HUDEP-2 (cell line): ENCODE measurements at regions not wholly inside any gene's neighbourhood (a gene's known extent, or its start where the extent isn't known, plus 50 kb on each side); places are given as distances from the start of the nearest gene placed in this dataset.
A peak's percentile ranks its signal among the peaks of the same experiment; 100 is the strongest.

ENCODE experiments used
- DNase-seq, 76 experiments: peaks; one replicate each; lab custom pipeline; 2025; ENCODE audit not compliant: unreplicated experiment in 76 of 76; lab: John Stamatoyannopoulos, UW

DNA sequence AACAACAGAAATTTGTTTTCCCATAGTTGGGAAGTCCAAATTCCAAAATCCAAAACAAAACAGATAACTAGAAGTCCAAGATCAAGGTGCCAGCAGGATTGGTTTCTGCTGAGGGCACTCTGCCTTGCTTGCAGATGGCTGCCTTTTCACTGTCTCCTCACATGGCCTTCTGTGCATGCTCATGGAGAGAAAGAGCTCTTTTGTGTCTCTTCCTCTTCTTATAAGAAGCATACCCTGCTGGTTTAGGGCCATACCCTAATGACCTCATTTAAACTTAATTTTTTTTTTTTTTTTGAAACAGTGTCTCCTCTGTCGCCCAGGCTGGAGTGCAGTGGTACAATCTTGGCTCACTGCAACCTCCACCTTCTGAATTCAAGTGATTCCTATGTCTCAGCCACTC lies 1974.1 kb upstream of the PCDH20 start:
- DNase-seq, result no peak

DNA sequence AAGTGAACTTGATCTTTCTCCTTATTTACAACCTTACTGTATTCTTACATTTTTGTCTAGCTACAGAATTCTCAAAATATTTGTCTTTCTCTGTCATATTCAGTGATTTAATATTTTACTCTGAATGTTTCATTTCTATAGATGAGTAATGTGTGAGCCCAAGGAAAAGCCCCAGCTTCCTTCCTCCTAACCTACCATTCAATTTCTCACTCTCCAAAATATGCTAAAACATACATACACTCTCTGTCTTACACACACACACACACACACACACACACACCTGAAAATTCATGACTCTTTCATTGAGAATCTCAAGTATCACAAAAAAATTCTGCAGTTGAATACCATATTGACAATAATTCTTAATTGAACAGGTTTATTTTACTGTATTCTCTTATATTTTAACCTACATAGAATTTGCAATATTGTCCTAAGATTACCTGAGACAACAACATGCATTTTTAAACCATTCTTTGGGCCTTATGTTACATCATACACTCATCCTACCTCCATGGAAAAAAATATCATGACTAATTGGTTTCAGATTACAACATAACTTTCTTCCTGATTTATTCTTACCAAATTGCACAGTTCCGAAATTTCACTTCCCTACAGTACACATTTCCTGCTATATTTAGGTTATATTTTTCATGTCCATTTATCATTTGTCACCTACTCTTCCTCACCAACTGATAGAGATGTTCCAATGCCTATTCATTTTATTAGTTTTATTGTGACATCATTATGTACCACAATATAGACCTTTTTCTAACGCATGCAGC lies 1965.6 kb upstream of the PCDH20 start:
- no peak for DNase-seq

DNA sequence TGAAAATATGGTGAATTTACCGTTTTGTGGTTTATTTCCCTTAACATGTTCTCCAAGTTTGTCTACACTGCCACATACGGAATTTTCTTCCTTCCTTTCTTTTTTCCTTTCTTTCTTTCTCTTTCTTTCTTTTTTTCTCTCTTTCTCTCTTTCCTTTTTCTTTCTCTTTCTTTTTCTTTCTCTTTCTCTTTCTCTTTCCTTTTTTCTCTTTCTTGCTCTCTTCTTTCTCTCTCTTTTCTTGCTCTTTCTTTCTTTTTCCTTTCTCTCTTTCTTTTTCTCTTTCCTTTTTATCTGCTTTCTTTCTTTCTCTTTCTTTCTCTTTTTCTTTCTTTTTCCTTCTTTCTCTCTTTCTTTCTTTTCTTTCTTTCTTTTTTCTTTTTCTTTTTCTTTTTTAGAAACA lies 1962.3 kb upstream of the PCDH20 start:
- DNase-seq, result no peak

DNA sequence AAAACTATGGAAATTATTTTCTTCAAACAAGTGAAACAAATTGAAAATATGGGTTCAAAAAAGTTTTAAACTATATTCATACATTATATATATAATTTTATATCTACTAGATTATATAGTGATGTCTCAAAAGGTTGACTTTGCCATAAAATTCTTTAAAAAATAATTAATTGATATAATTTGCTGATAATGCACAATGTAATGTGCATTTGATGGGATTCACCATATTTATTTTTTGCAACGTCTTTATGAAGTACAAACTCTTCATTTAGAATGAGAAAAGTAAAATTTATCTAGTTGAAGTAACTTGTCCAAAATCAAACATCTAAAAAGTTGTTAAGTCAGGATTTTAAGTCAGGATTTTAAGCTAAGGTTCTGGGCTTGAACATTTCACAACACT lies 1954.5 kb upstream of the PCDH20 start:
- DNase-seq, result no peak

DNA sequence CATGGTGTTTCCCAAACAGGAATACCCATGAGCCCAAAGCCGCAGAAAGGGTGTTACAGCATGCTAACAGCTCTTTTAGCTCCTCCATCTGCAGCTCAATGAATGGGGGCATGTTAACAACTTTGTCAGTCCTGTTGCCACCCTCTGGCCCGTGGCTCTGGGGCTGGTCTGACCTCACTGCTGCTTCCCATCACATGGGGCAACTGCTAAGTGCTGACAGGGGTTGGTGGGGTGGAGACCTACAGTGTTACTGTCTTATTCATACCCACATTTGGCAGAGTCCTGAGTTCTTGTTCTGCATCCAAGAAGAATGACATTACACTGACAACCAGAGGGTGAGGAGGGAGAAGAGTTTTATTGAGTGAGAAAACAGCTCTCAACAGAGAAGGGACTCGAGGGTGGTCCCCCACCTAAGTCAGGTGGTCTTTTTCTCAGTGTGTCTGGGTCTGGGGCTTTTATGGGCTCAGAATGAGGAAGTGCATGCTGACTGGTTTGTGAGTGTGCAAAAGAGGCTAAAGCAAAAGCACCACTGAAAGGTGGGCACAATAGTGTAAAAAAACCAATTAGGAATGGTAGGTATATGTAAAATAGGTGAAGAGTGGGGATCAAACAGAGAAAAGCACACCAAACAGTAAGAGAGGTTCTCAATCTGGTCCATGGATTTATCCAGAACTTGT lies 1952.0 kb upstream of the PCDH20 start:
- peak in 1 of 76 experiments; percentile 3 for DNase-seq

DNA sequence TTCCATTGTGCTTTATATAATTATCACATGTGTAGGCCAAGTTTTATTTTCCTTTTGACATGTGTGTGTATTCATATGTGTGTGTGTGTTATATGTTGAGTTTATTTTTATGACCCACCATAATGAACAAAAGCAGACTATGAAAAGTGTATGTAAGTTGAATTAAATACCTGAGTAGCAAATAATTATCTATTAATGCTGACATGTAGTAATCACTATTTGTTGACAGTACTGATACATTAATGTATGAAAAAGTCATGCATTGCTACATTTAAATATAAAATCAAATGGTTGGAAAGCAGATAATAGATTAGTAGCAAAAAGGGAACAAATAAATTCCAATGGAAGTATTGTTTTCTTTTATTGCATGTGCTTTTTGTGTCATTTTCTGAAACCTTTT lies 1948.5 kb upstream of the PCDH20 start:
- no peak for DNase-seq

DNA sequence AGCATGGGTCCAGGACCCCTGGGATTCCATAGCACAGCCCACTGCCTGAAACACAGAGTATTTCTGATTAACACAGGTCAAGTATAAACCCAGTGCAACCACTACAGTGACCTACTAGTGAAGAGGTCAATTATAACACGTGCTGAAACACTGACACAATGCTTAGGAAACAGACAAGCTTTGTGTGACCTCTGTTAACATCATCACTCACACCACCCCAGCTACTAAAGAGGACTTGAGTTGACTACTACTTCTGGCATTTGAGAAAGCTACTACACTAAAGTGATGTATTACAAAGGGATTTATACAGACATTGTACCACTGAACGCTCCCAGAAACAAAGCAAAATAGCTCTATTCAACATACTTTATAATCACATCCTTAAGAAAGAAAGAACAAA lies 1935.9 kb upstream of the PCDH20 start:
- DNase-seq, result no peak

DNA sequence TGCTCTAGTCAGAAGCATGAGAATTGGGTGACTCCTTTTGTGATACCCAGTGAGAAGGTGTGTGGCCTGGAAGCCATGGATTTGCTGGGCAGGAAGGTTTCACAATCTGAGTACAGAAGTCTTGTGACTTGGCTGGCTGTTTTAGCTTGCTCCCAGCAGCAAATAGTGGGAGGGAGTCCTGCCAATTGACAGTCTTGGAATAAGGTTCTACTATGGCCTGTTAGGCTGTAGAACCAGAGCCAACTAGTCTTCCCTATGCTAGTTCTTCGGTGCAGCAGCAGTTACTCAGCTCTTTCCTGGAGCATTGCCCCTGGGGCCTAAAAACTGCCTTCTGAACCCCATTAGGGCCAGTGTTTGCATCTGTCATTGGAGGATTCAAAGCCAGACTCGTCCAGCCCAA lies 1935.4 kb upstream of the PCDH20 start:
- no peak for DNase-seq

DNA sequence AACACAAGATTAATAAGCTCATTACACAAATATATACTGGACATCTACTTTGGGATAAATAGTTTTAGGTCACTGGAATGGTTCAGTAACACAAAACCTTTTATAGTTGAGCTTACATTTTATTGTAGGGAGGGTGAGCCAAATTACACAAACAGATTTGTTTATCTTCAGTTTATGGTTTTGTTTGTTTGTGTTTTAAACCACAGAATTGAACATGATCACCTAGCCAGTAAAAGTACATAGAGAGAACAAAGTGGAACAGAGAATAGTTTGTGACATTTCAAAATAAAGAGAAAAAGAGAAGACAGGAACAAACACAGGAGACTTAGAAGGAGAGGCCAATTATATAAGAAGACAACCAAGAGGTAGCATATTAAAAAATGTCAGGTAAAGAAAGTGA lies 1930.2 kb upstream of the PCDH20 start:
- no peak for DNase-seq

DNA sequence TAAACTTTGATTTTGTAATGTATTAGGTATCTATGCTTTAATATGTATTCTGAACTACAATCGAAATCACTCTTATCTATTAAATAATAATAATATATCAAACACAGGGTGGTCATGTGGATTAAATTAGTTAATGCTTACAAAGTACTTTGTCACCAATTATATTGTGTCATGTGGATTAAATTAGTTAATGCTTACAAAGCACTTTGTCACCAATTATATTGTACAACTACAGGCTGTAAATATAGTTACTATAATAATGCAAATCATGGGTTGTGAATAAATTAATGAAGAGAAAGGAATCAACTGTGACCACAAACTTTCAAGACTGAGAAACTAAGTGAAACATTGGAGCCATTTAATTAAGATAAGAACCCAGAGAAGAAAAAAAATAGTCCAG lies 1929.1 kb upstream of the PCDH20 start:
- DNase-seq, result no peak

DNA sequence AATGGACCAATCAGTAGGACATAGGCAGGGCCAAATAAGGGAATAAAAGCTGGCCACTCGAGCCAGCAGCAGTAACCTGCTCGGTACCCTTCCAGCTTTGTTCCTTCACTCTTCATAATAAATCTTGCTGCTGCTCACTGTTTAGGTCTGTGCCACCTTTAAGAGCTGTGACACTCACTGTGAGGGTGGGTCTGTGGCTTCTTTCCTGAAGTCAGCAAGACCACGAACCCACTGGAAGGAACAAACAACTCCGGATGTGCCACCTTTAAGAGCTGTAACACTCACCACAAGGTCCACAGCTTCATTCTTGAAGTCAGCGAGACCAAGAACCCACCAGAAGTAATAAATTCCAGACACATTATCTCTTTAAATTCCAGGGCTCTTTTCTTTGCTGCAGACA lies 1922.3 kb upstream of the PCDH20 start:
- no peak for DNase-seq

DNA sequence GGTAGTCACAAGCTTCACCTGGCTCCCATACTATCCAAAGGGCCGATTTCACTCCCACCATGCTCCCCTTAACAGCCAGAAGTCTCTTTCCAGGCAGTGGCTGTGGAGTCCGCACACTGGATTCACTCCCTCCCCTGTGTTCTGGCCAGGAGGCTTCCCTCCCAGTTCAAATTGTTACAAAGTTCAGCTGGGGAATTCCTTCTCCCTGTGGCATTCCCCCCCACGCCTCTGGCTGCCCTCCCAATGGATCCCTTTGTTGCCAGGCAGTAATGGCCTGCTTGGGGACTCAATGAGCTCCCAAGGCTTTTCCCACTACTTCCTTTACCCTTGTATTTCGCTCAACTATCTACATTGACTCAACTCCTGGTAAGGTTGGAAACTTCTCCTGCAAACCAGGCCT lies 1921.4 kb upstream of the PCDH20 start:
- no peak for DNase-seq

DNA sequence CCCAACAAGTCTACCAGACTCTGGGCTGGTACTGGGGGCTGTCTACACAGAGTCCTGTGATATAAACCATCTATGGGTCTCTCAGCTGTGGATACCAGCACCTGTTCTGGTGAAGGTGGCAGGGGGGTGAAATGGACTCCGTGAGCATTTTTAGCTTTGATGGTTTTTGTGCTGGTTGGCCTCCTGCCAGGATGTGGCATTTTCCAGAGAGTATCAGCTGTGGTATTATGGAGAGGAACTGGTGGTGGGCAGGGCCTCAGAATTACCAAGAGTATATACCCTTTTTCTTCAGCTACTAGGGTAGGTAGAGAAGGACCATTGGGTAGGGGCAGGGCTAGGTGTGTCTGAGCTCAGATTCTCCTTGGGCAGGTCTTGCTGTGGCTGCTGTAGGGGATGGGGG lies 1920.9 kb upstream of the PCDH20 start:
- DNase-seq, result no peak

DNA sequence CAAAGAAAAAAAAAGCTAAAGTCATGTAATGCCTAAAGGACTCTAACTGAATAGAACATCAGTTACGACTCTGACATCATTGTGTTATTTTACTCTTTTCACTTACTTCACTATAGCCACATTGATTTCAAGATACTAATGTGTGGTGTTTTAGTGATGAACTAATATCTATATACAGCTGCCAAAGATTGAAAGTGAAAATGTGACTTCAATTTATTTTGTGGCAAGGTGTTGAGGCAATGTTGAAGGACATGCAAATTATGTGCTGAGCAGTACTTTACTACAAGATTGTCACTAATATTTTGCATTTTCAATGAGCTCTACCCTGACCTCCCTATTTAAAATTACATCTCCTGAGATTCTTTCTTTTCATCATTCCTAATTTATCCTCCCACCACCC lies 1911.9 kb upstream of the PCDH20 start:
- DNase-seq, result no peak

DNA sequence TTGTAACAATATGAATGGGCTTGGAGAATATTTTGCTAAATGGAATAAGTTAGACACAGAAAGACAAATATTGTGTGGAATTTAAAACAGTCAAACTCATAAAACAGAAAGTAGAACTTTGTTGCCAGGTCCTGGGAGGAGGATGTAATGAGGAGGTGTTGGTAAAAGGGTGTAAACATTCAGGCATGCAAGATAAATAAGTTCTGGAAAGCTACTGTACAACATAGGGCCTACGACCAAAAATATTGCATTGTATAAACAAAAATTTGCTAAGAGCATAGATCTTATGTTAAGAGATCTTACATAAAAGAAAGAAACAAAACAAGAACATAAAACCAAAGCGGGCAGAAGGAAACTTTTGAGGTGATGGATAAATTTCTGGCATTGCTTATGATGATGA lies 1907.8 kb upstream of the PCDH20 start:
- no peak for DNase-seq

DNA sequence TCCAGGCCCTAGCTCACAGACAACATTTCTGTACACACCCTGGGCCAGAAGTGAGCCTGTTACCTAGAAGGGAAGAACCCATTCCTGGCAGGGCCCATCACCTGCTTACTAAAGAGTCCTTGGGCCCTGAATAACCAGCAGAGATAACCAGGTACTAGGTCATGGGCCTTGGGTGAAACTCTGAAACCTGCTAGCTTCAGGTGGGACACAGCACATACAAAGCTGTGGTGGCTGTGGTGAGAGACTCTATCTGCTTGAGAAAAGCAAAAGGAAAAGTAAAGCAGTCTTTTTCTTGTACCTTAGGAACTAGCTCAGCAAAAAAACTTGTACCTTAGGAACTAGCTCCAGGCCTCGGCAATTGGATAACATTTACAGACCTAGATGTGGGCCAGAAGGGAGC lies 1895.9 kb upstream of the PCDH20 start:
- DNase-seq, result no peak

DNA sequence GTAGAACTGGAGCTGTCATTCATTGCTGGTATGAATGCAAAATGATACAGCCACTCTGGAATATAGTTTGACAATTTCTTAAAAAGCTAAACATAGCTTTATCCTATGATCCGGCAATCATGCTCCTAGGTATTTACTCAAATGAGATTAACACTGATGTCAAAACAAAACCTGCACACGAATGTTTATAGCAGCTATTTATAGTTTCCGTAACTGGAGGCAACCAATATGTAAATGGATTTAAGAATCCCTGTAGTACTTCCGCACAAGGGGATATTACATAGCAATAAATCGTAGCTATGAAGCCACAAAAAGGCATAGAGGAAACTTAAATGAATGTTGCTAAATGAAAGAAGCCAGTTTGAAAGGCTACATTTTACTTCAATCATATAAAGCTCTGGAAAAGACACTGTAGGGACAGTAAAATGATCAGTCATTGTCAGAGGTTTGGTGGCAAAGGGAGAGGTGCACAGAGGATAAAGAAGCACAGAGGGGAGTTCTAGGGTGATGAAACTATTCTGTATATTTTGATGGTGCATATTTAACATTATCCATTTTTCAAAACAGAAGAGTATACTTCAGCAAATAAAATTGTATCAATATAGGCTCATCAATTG lies 1893.0 kb upstream of the PCDH20 start:
- DNase-seq, result no peak

DNA sequence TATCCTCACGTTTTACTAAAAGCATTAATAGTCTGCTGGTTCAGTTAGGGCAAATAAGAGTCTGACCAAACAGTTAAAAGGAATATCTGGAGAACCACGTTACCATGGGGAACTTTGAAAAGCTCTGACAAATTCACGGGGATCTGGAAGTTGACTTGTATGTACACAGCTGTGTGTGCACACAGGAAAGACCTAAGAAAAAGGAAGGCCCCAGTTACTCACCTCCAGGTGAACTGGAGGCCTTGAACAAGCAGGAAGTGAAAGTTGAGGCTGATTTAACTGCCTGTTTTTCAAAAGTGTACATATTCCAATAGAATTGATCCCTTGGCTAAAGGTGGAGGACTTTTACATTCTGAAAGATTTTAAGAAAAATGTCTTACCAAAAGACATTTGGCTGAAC lies 1891.6 kb upstream of the PCDH20 start:
- no peak for DNase-seq

DNA sequence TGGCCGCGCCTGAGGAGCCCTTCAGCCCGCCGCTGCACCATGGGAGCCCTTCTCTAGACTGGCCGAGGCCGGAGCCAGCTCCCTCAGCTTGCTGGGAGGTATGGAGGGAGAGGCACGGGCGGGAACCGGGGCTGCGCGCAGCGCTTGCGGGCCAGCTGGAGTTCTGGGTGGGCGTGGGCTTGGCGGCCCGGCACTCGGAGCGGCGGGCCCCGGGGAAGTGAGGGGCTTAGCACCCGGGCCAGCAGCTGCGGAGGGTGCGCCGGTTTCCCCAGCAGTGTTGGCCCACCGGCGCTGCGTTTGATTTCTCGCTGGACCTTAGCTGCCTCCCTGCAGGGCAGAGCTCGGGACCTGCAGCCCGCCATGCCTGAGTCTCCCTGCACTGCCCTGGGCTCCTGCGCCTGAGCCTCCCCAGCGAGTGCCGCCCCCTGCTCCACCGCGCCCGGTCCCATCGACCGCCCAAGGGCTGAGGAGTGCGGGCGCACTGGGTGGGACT lies 1890.0 kb upstream of the PCDH20 start:
- no peak for DNase-seq

DNA sequence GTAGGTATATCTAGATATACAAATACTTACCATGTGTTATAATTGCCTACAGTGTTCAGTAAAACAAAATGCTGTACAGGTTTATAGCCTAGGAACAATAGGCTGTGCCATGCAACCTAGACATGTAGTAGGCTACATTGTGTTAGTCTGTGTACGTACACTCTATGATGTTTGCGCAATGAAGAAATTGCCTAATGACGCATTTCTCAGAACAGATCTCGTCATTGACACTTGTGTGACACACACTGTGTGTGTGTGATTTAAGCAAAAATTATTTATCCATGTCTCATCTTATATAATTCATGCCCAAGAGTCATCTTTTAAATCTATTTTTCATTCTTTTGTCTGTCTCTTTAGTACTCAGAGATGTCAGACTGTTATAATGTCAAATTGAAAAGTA lies 1888.8 kb upstream of the PCDH20 start:
- DNase-seq, result no peak

DNA sequence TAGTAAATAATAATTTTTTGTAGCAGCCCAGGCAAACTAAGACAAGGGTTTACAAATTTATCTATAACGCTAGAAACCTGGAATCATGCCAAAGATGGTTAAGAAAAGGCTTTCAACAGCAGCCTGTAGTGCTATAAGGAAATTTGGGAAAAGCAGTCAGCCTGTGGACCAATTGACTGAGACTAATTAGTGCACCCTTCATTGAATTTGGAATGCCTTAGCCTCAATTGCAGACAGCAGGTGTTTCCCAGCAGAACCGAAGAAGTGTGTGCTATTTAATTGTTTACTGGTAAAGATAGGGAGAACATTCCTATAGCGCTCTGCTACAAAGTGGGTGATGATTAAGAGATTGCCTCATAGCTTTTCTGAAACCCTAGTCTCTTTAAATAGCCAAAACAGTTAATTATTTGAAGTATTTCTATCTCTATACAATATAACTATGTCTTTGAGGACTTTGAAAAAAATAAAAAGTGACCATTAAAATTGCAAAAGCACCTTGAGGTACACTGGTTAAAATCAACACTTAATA lies 1884.3 kb upstream of the PCDH20 start:
- no peak for DNase-seq

DNA sequence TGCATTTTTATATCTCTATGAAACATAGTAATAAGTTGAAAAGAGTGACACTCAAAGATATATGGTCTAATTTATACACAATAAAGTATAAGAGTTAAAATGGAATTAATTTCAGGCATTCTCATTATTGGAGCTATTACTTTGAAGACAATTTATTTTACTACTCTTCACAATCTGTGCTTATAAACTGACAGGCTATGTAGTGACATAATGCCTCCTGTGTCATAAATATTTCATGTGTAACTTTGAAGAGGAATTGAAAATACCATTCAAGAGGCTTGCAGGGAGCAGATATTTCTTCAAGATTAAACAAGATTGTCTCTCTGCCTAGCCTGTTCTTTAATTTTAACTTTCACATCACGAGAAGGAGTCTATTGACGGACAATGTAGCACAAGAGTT lies 1881.5 kb upstream of the PCDH20 start:
- no peak for DNase-seq
